ENCODE measurements at regions not wholly inside any gene's neighbourhood (a gene's known extent, or its start where the extent isn't known, plus 50 kb on each side); places are given as distances from the start of the nearest gene placed in this dataset.
"Not testable (repeated sequence)": the region's sequence is repeated elsewhere in the genome, so short reads cannot be mapped to it uniquely, and the experiment has no call there.

DNA sequence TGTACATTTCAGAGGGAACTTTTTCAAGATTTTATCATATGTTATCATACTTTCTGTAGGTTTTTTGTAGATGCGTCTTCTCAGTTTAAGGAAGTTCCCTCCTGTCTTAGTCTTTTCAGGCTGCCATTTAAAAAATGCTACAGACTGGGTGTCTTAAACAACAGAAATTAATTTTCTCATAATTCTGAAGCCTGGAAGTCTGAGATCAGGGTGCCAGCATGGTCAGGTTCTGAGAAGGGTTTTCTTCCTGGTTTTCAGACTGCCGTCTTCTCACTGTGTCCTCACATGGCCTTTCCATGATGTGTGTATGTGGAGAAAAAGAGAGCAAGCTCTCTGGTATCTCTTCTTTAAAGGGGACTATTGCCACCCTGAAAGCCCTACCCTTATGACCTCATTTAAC is 189.9 kb upstream of the SOX2 start:
- DNase-seq = no peak

DNA sequence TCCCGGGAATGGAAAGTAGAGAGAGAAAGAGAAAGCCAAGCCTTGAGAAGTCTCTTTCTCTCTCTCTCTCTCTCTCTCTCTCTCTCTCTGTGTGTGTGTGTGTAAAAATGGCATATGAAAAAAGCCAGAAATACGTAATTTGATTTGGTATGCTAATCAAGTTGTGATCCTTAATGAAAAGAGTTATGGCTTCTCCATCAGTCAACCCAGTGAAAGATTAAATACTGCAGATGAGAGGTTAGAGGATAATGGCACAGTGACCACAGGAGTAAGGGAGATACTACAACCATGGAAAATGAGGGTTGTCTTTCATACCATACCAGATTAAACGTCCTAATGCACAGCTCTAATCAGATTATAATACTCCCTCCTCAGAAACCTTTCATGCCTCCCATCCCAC is 193.5 kb upstream of the SOX2 start:
- no peak for DNase-seq

DNA sequence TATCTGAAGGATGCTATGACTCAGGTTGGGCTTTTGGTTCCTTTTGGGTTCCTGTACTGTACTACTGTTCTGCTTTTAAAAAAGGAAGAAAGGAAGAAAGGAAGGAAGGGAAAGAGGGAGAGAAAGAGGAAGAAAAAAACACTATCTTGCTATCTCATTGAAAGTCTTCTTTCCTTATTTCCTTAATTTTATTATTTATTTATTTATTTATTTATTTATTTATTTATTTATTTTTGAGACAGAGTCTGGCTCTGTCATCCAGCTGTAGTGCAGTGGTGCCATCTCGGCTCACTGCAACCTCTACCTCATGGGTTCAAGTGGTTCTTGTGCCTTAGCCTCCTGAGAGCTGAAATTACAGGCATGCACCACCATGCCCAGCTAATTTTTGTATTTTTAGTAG is 198.9 kb upstream of the SOX2 start:
- no peak for DNase-seq

DNA sequence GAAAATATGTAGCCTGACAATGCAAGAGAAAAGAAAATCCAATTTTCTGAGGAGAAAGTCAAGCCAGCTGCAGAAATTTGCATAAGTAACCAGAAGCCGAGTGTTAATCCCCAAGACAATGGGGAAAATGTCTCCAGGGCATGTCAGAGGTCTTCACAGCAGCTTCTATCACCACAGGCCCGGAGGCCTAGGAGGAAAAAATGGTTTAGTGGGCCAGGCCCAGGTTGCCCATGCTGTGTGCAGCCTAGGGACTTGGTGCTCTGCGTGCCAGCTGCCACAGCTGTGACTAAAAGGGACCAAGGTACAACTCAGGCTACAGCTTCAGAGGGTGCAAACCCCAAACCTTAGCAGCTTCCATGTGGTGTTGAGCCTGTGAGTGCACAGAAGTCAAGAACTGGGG is 201.2 kb upstream of the SOX2 start:
- DNase-seq = no peak

DNA sequence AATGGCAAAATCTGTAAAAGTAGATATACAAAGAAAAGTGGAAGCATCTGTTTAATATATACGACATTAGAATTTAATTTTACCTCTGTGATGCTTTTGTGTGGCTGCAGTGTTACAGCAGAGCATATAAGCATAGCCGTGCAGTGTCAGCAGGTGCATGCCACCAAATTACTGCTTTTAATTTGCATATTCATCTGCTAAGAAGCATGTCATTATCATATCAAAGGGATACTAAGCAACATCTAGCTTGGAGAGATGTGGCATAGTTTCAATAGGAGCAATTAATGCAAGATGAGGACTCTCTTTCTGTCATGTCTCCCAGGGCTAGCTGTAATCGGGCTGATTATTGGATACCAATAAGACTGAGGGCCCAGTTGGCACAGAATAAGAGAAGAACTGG is 214.4 kb upstream of the SOX2 start:
- no peak for DNase-seq

DNA sequence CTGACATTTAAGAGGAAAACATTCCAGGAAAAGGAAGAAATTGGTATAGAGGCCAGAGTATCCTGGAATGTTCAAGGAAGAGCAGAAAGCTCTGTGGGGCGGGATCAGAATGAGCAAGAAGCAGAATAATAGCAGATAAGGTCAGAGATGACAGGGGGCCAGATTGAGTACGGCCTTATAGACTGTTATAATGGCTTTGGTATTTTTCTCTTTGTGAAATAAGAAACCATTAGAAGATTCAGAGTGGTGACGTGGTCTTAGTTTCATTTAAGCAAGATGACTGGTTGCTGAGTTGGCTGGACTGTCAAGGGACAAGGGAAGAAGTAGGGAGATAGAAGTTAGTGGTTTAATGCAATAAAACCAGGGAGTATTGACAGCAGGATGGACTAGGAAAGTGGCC is 218.3 kb upstream of the SOX2 start:
- no peak for DNase-seq

DNA sequence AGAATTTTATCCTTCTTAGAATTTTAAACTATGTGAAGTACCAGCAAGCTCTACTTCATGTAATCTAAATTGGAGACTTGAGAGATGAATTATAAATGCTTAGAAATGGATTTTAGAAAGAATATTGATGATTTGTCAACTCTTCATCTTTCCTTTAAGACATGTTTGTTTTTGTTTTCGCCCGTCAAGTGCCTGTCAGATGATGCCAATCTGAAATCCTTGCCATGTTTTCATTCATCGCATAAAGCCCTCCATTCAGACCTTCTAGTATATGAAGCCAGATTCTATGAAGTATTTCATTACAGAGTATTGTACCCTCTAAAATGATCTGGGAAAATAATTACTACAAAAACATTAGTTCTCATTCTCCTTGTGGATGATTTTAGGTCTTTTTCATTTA is 223.2 kb upstream of the SOX2 start:
- DNase-seq = no peak

DNA sequence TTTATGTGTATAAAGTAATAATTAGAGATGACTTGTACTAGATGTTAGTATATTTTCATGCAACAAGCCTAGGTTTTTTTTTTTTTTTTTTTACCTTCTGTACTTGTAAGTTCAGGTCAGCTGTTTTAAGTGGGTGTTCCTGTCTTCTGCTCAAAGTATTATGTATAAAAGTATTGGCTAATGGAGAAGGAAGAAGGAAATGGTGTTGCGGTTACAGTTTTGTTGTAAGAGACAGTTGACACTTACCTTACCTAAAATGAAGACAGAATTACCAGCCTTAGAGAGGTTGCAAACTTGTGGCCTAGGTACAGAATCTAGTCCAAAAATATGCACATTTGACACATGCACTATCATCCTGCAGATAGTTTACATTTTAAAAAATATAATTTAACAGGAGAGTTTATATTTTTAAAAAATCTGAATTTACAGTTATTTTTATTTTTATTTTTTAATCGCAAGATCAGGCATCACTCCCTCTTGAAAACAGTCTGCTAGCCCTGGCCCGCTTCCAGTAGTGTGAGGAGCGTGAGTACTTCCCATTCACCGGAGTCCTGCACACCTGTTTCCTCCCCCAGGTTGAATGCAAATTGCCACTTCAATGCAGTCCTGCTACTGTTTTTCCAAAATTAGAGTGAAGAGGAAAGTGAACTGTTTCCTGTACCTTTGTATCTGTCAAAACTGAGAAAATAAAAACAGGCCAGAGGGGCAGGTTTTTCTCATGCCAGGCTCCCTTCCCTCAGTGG is 224.3 kb upstream of the SOX2 start:
- DNase-seq = no peak

DNA sequence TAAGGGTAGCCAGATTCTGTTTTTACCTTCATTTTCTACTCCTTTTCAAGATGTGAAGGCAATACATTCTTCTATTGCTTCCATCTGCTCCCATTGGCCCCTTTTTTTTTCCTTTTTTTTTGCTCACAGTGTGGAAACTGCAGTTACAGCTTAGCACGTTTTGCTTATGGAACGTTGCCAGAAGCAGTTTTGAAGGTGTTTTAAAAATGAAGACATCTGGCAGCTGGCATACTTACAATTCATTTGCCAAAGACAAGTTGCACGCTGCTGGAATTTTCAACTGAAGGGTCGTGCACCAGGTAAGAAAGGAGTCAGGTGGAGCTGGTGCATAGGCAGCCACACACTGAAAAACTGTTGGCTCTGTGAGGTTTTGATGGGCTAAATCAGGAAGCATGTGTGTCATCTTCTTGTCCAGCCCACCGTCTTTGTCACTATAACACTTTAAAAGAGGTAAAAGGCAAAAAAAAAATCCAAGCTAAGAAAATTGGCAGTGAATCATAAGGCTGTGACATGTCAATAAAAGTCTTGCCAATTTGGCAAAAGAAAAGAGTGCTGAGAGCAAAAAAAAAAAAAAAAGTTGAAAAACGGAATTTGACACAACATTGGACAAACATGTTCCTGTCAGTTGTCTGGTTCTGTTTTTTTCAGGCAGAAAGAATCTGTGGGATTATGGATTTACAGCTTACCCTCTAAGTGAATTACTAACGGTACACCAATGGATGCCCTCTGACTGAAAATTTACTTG is 225.4 kb upstream of the SOX2 start:
- DNase-seq = no peak

DNA sequence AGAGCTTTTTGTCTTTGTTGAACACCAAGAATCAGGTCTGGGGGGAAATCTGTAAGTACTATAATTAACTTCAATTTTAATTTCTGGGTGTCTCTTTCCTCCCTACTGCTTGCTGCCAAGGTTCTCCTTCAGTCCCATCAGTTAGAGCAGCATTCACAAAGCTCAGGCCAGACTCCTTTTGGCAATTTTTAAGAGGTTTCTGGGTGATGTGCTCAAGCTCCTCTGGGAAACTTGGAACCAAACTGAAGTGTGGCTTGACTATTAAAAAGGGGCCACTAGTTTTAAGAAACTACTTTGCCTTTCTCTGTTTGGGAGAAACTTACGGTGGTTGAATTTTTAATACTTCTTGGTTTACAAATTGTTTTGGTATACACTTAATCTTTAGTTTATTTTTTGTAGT is 227.7 kb upstream of the SOX2 start:
- no peak for DNase-seq

DNA sequence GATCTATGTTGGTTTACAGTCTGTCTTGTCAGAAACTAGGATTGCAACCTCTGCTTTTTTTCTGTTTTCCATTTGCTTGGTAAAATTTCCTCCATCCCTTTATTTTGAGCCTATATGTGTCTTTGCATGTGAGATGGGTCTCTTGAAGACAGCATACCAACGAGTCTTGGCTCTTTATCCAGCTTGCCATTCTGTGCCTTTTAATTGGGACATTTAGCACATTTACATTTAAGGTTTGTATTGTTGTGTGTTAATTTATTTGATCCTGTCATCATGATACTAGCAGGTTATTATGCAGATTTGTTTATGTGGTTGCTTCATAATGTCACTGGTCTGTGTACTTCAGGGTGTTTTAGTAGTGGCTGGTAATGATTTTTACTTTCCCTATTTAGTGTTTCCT is 236.6 kb upstream of the SOX2 start:
- not testable (repeated sequence) for DNase-seq

DNA sequence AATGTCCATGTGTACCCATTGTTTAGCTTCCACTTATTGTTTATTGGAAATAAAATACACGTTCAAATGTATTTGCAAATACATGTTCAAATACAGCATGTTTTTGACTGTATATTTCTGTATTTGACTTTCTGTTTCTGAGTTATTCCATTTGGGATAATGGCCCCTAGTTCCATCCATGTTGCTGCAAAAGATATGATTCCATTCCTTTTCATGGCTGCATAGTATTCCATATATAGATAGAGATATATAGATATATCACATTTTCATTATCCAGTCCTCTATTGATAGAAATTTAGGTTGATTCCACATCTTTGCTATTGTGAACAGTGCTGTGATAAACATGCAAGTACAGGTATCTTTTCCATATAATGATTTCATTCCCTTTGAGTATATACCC is 241.4 kb upstream of the SOX2 start:
- DNase-seq = no peak

DNA sequence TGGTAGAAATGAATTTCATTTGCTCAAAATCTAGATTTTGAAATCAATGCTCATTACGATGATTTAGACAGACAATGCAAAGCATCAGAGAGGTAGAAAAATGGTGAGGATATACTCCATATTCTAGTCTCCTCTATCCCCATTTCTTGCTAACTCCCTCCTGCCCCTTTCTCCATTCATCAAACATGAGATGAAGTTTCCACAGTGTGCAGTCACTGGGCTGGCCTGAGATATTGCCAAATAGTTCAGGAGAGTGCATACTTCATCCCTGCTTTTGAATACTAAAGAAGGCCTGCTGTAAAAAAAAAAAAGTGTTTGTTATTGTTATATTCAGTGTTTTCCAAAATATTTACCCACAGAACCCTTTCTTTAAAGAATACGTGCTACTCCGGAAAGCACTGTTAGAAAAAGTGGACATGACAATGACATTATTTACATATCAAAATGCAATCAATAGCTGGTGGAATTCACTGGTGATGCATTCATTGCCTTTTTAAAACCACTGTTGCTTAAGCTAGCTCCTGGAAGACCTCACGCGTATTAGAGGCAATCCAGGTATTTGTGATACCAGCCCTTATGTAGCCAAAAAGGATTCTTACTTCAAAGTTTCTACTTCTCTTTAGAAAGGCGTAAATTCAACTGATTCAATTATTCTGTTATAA is 247.6 kb upstream of the SOX2 start:
- no peak for DNase-seq

DNA sequence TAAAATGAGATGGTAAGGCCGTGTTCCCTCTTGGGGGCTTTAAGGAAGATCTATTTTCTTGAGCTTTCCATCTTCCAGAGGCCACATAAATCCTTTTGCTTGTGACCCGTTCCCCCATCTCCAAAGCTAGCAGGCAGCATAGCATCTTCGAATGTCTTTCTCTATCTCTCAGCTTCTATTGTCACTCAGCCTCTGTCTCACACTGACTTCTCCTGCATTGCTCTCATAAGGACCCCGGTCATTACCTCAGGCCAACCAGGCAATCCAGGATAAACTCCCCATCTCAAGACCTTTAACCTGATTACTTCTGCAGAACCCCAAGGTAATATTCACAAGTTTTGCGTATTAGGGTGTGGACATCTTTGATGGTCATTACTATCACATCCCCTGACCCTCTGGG is 250.3 kb upstream of the SOX2 start:
- no peak for DNase-seq

DNA sequence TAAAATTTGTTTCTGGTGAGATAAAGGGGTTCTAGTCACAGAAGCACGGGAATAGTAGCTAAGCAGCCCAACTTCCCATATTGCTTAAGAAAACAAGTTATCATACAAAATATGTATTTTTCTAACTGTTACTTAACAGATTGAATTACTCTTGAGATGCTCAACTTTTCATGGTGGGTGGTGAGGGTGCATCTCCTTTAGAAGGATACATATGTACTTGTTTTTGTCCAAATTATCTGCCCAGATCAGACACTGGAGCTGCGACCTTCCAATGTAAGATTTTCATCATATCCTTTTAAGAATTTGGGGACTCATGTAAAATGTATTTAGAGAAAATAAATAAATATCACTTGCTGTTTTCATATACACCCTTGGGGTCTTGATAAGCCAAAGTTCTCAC is 252.2 kb upstream of the SOX2 start:
- DNase-seq = no peak

DNA sequence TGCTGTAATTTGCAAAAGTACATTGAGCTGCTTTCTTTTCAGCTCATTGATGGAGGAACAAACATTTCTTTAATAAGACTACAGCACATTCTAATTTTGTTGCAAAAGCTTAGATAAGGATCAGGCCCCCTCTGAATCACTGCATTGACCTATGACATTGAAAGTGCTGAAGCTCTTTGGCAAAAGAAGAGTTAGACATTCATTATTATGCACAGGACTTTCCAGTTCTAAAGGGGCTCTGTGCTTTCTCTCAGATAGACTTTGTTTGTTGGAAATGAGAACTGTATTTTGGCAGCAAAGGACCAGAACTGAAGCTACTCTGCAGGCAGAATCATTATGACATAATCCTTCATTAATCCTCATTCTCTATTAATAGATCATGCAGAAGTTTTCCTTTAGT is 252.9 kb upstream of the SOX2 start:
- no peak for DNase-seq

DNA sequence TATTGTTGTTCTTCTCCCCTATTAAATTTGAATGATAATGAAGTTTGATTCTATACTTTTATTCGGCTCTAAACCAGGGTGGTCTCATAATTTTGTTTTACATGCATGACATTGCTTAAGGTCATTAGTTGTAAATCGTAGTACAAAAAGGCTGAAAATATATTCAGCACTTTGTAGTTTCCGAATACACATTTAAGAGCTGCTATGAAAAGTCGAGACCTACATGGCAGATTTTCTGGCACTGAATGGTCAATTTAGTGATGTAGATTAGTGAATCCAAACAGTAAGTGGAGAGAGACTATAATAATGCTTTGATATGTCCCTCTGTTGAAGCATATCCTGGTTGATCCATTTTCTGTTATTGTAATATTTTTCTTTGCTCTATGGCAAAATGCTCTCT is 254.0 kb upstream of the SOX2 start:
- DNase-seq = no peak

DNA sequence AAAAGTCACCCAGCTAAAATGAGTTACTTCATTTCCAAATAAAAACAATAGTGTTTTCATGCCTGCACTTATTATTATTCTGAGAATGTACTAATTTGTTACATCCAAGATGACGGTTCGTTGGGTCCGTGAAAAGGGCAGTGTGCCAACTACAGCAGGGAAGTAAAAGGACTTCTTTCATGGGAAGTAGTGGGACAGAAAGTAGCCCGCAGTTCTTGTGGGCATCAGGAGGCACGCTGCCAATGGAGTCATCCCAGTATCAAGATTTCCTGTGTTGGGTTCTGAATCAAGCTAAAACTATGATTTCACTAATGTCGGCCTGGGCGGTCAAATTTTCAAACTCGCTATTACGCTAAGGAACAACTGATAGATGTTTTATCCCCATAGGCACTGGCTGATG is 254.5 kb upstream of the SOX2 start:
- DNase-seq = no peak

DNA sequence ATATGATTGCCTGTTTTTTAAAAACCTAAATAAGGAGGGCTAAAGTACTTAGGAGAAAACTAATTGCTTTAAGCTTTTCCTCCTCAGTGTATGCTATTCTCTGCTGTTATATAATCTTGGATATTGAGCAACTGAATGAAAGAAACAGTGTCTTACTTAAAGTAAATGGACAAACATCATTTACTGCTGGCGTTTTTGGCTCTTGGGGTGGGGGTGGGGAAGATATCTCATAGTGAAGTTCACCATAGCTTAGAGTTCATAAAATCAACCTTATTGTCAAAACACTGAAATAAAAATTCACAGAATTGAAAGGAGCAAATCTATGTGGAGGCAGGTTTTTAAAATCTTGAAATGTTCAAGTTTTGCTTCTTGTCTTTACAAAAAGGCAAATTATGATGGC is 256.4 kb upstream of the SOX2 start:
- DNase-seq = no peak

DNA sequence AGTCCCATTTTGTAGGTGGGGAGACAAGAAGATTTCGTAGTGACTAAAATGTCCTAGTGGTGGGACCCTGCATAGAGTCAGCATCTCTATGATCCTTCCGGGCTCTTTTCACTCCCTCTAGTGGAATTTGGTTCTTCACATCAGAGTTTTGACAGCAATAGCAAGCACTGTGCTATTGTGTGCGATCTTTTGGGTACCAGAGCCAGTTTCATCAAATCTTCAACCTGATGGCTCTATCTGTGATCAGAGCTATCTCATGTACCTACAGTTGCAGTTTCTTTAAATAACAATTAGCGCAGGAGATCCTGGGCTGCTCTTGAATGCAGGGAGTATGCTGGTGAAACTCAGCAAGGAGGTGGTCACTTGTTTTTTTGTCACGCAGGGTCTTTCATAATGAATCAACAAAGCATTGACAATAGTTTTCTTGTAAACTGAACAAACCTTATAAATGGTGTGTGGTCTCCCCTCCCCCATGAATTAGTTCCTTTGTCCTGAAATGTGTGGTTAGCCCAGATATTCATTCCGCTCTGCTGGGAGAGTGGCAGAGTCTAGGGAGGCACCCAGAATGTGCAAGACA is 257.2 kb upstream of the SOX2 start:
- DNase-seq = no peak

DNA sequence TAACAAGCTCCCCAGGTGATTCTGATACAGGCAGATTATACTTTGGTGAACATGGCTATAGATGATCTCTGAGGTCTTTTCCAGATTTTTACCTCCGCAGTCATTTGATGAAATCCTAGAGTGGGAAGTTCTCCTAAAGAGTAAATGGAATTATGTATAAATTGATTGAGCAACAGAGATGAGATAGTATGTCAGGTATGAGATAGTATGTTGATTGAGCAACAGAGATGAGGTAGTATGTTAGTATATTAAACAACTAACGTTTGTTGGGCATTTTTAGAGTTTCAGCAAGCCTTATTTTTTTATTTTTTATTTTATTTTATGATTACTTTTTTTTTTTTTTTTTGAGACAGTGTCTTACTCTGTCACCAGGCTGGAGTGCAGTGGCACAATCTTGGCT is 265.0 kb upstream of the SOX2 start:
- no peak for DNase-seq

DNA sequence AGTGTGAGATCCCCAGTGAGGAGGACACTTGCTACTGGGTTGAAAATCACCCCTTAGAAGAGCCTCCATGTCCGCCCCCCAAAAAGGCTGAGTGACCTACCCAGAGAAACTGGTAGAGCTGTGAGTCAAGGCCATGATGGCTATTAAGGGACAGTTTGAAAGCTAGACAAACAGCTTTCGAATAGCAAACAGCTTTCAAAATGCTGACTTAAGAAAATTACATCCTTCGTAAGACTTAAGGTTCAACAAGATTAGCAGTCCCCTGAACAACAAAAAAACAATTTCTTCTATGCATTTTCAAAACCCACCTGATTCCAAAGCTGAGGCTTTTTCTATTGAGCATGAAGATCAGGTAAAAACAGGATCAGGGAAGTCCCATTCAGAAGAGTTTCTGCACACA is 269.7 kb upstream of the SOX2 start:
- no peak for DNase-seq

DNA sequence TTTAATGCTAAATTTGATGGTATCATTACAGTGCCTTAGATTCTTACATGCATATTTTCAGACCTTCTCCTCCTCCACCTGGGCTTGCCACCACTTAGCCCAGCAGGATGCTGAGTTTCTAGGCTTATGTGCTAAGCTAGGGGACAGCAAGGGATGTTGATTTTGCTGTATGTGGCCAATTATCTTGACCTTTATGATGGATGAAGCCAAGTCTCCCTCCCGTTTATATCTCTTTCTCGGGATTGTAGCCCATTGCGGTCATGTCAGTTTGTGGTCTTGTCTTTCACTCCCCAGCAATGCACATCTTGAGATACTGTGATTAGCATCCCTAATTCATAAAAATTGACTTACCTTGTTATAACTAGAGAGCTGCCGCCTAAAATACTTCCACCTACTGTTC is 278.7 kb upstream of the SOX2 start:
- DNase-seq = no peak

DNA sequence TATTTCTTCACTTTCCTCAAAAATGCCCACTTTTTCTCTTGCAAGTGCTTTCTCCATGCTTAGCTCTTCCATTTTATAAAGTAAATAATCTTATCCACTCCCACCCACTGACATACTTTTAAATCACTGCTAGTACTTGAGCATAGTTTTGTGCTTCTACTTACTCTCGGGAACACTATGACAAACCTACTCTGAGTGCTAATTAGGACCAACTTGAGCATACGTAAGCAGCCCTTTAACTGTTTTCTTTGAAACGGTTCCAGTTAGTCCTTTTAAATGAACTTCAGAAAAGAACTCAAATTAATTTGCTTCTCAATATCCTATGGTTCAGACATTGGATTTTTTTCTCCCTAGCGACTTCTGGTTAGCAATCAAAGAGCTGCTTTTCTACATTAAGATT is 280.0 kb upstream of the SOX2 start:
- DNase-seq = no peak
